H1 (cell line): ENCODE measurements at regions not wholly inside any gene's neighbourhood (a gene's known extent, or its start where the extent isn't known, plus 50 kb on each side); places are given as distances from the start of the nearest gene placed in this dataset.

Source experiments
- CTCF ChIA-PET: fragments of 300-600 bp; sonication (Branson Sonifier 250); formaldehyde crosslinking; loops from one replicate; lab custom pipeline; 2021; ENCODE audit not compliant: partially characterized antibody; lab: Charles Lee
- POLR2A ChIA-PET: fragments of 300-600 bp; sonication (Branson Sonifier 250); formaldehyde crosslinking; loops from one replicate; lab custom pipeline; 2021; ENCODE audit warnings: inconsistent platforms; ENCODE audit not compliant: partially characterized antibody; lab: Charles Lee
- DNase-seq, 2 experiments: peaks; one replicate each; pipeline versions ENCODE4 v3.0.0 to v3.0.0-alpha.2; 2010 to 2022; ENCODE audit warnings: low spot score in 2 of 2, low read depth in 1 of 2, mixed read lengths in 1 of 2
- FAIRE-seq: peaks from 2 replicates; lab custom pipeline; 2011; peaks lifted over from hg19 to GRCh38; lab: Jason Lieb, UNC
- H2AFZ ChIP-seq: 2 replicates; pipeline ENCODE4 v1.8.1; 2012; ENCODE audit warnings: low read length, inconsistent platforms
- H2AK5ac ChIP-seq: 2 replicates; pipeline ENCODE4 v1.6.1; 2013; ENCODE audit warnings: low read depth, low read length
- H2BK120ac ChIP-seq: replicated peaks from 2 replicates; pipeline ENCODE3; 2013; ENCODE audit warnings: low read depth, low read length, inconsistent platforms
- H2BK12ac ChIP-seq: 2 replicates; pipeline ENCODE4 v1.6.1; 2013; ENCODE audit warnings: low read depth, low read length
- H2BK15ac ChIP-seq: 2 replicates; pipeline ENCODE4 v1.6.1; 2013; ENCODE audit warnings: low read length
- H2BK20ac ChIP-seq: 2 replicates; pipeline ENCODE4 v1.6.1; 2013; ENCODE audit warnings: low read length
- H2BK5ac ChIP-seq: 2 replicates; pipeline ENCODE4 v1.6.1; 2013; ENCODE audit warnings: low read depth, low read length
- H3K14ac ChIP-seq: 2 replicates; pipeline ENCODE4 v1.6.1; 2013; ENCODE audit warnings: inconsistent platforms; ENCODE audit not compliant: insufficient read length
- H3K18ac ChIP-seq: 2 replicates; pipeline ENCODE4 v1.6.1; 2013; ENCODE audit warnings: low read length; ENCODE audit errors: extremely low read depth
- H3K23ac ChIP-seq: 2 replicates; pipeline ENCODE4 v1.6.1; 2013; ENCODE audit warnings: inconsistent platforms; ENCODE audit not compliant: insufficient read length
- H3K23me2 ChIP-seq: 2 replicates; pipeline ENCODE4 v1.6.1; 2013; ENCODE audit warnings: low read depth, low read length
- H3K27ac ChIP-seq: 2 replicates; pipeline ENCODE4 v1.6.1; 2011; ENCODE audit warnings: low read depth, low read length, inconsistent platforms
- H3K27me3 ChIP-seq, 4 experiments: replicated peaks in 1 of 4; 1 replicate in 1 of 4; 2 replicates in 3 of 4; pipeline versions ENCODE4 v1.6.1 to v1.8.1; 2011 to 2013; ENCODE audit warnings: low read length in 3 of 4, mild to moderate bottlenecking in 3 of 4, inconsistent platforms in 2 of 4, mixed read lengths in 2 of 4, moderate library complexity in 1 of 4; ENCODE audit not compliant: control insufficient read depth in 3 of 4, insufficient read depth in 3 of 4; ENCODE audit errors: extremely low read depth in 1 of 4
- H3K36me3 ChIP-seq, 4 experiments: 2 replicates each; pipeline versions ENCODE4 v1.6.1 to v1.8.1; 2011 to 2013; ENCODE audit warnings: mild to moderate bottlenecking in 4 of 4, low read length in 3 of 4, moderate library complexity in 2 of 4, control low read depth in 1 of 4, inconsistent platforms in 1 of 4; ENCODE audit not compliant: insufficient read depth in 4 of 4, control insufficient read depth in 2 of 4
- H3K4ac ChIP-seq: replicated peaks from 2 replicates; pipeline ENCODE3; 2013; ENCODE audit warnings: low read length, low read depth, mixed read lengths, inconsistent platforms; ENCODE audit not compliant: insufficient read length
- H3K4me1 ChIP-seq, 4 experiments: replicated peaks in 1 of 4; 1 replicate in 1 of 4; 2 replicates in 3 of 4; pipeline versions ENCODE4 v1.6.1 to v1.8.1; 2011 to 2013; ENCODE audit warnings: low read length in 3 of 4, inconsistent platforms in 2 of 4, mixed read lengths in 1 of 4; ENCODE audit not compliant: insufficient read depth in 4 of 4, control insufficient read depth in 3 of 4
- H3K4me2 ChIP-seq, 2 experiments: 2 replicates each; pipeline versions ENCODE4 v1.6.1 to v1.8.1; 2011 to 2013; ENCODE audit warnings: low read depth in 2 of 2, low read length in 2 of 2, control low read depth in 1 of 2, inconsistent platforms in 1 of 2, mild to moderate bottlenecking in 1 of 2; ENCODE audit not compliant: insufficient read depth in 1 of 2
- H3K4me3 ChIP-seq, 4 experiments: fragments of 200-600, 300-600 bp in 1 of 4; sonication (generic), shearing (Covaris generic), sonication (Bioruptor Twin) in 1 of 4; 2 replicates each; pipeline versions ENCODE4 v1.5.1 to v1.8.1; 2011 to 2016; ENCODE audit warnings: low read length in 4 of 4, low read depth in 3 of 4, control low read depth in 2 of 4, inconsistent platforms in 2 of 4, mild to moderate bottlenecking in 2 of 4, mixed read lengths in 1 of 4, moderate library complexity in 1 of 4; ENCODE audit not compliant: insufficient read depth in 2 of 4; ENCODE audit errors: extremely low read depth in 1 of 4
- H3K56ac ChIP-seq: replicated peaks from 2 replicates; pipeline ENCODE3; 2013; ENCODE audit warnings: low read depth, mild to moderate bottlenecking, mixed read lengths, low read length, inconsistent platforms; ENCODE audit not compliant: insufficient read length
- H3K79me1 ChIP-seq: 2 replicates; pipeline ENCODE4 v1.6.1; 2013; ENCODE audit warnings: low read depth, low read length, control low read depth
- H3K79me2 ChIP-seq, 2 experiments: 2 replicates each; pipeline versions ENCODE4 v1.6.1 to v1.8.1; 2012 to 2013; ENCODE audit warnings: low read length in 2 of 2, mild to moderate bottlenecking in 2 of 2, inconsistent platforms in 1 of 2; ENCODE audit not compliant: insufficient read depth in 2 of 2, control insufficient read depth in 1 of 2
- H3K9ac ChIP-seq, 4 experiments: replicated peaks in 1 of 4; 1 replicate in 1 of 4; 2 replicates in 3 of 4; pipeline versions ENCODE4 v1.6.1 to v1.8.1; 2011 to 2013; ENCODE audit warnings: low read depth in 3 of 4, low read length in 3 of 4, control low read depth in 2 of 4, mild to moderate bottlenecking in 2 of 4, moderate library complexity in 2 of 4, inconsistent platforms in 1 of 4; ENCODE audit errors: extremely low read depth in 1 of 4
- H3K9me3 ChIP-seq, 2 experiments: 2 replicates each; pipeline versions ENCODE4 v1.6.1 to v1.8.1; 2012 to 2013; ENCODE audit warnings: mild to moderate bottlenecking in 2 of 2, moderate library complexity in 2 of 2, control low read depth in 1 of 2, inconsistent platforms in 1 of 2, low read depth in 1 of 2, low read length in 1 of 2, mixed read lengths in 1 of 2; ENCODE audit not compliant: insufficient read depth in 2 of 2
- H4K20me1 ChIP-seq, 2 experiments: replicated peaks in 1 of 2; 2 replicates each; pipeline versions ENCODE3 to v1.8.1; 2011 to 2013; ENCODE audit warnings: inconsistent platforms in 2 of 2, low read length in 2 of 2, mild to moderate bottlenecking in 1 of 2; ENCODE audit not compliant: insufficient read depth in 2 of 2, control insufficient read depth in 1 of 2
- H4K5ac ChIP-seq: 2 replicates; pipeline ENCODE4 v1.6.1; 2013; ENCODE audit warnings: low read length, low read depth, mixed read lengths, inconsistent platforms; ENCODE audit not compliant: insufficient read length
- H4K8ac ChIP-seq: 2 replicates; pipeline ENCODE4 v1.8.0; 2013; ENCODE audit warnings: mild to moderate bottlenecking, moderate library complexity, low read length, inconsistent platforms; ENCODE audit not compliant: insufficient read depth; ENCODE audit errors: extremely low read depth
- H4K91ac ChIP-seq: replicated peaks from 2 replicates; pipeline ENCODE3; 2013; ENCODE audit warnings: low read length, mixed read lengths, inconsistent platforms; ENCODE audit not compliant: insufficient read length
- ATF3 ChIP-seq: IDR thresholded peaks from 2 replicates; pipeline ENCODE4 v1.6.1; 2011; ENCODE audit warnings: low read depth, mild to moderate bottlenecking, low read length; ENCODE audit not compliant: insufficient read depth
- BRCA1 ChIP-seq: IDR thresholded peaks from 2 replicates; pipeline ENCODE4 v1.6.1; 2012; ENCODE audit warnings: low read depth, low read length, improper control_type of control experiment
- WGBS, 2 experiments: shearing (Covaris generic) in 1 of 2; methylation state at CpG; one replicate each; pipeline versions ENCODE4 v1.1.6 to v1.1.7; 2013 to 2015; ENCODE audit warnings: low lambda C conversion rate in 2 of 2, mixed read lengths in 2 of 2, inconsistent platforms in 1 of 2, low coverage in 1 of 2, missing lambda C conversion rate in 1 of 2; ENCODE audit not compliant: insufficient replicate concordance in 2 of 2, insufficient coverage in 1 of 2, insufficient read length in 1 of 2; ENCODE audit errors: extremely low coverage in 1 of 2, missing lambda C conversion rate in 1 of 2; 5-methylcytosine and 5-hydroxymethylcytosine counted together

GRCh38 chr2:48257456-48257855, 57.0 kb upstream of the FOXN2 start:
- H3K79me2 ChIP-seq = no peaks in the 10 kb centered on the region
- H2AK5ac ChIP-seq = no peak overlapping the region
- H3K36me3 ChIP-seq = no peaks in the 10 kb centered on the region
- H3K4me3 ChIP-seq = no peak overlapping the region
- H3K27ac ChIP-seq = no peak overlapping the region
- no peak overlapping the region for H3K4me2 ChIP-seq
- no peak overlapping the region for H2BK12ac ChIP-seq
- H2BK15ac ChIP-seq = no peak overlapping the region
- ChIA-PET CTCF (interaction anchor here (0.6 to 1.9 kb wide), 3 partner anchors 10 to 198 kb away, joined by 3 to 7 read pairs (median 4); no protein-coding TSS in a partner anchor), POLR2A (no interaction called here)
- no peaks in the 10 kb centered on the region for H3K27me3 ChIP-seq
- H4K91ac ChIP-seq = no peak overlapping the region
- no peaks in the 10 kb centered on the region for H3K9me3 ChIP-seq
- no peaks in the 10 kb centered on the region for H4K20me1 ChIP-seq
- H3K18ac ChIP-seq = no peak overlapping the region
- no peak overlapping the region for H4K5ac ChIP-seq
- no peak overlapping the region for H3K14ac ChIP-seq
- no peak overlapping the region for H2BK5ac ChIP-seq
- no peak overlapping the region for H2BK120ac ChIP-seq
- no peak overlapping the region for H2BK20ac ChIP-seq
- H3K79me1 ChIP-seq = no peaks in the 10 kb centered on the region
- TF ChIP-seq ATF3 = no peak
- TF ChIP-seq BRCA1 = no peak
- 80% methylated on average over 2 of the region's 2 CpGs; no CpG with 5 or more reads in 1 of the 2 experiments for WGBS, 2 experiments
- no peak overlapping the region for H3K9ac ChIP-seq
- H3K23ac ChIP-seq = no peak overlapping the region
- no peak overlapping the region for H4K8ac ChIP-seq
- DNase-seq = no peak
- no peak overlapping the region for H2AFZ ChIP-seq
- H3K4ac ChIP-seq = no peak overlapping the region
- no peaks in the 10 kb centered on the region for H3K4me1 ChIP-seq
- H3K56ac ChIP-seq = no peak overlapping the region
- FAIRE-seq = no peak
- H3K23me2 ChIP-seq = no peaks in the 10 kb centered on the region
